OCI-LY1 (cell line): ENCODE measurements at regions not wholly inside any gene's neighbourhood (a gene's known extent, or its start where the extent isn't known, plus 50 kb on each side); places are given as distances from the start of the nearest gene placed in this dataset.

Source experiments
- H2AFZ ChIP-seq: fragments of 200-600 bp; sonication (generic), shearing (Covaris generic); 2 replicates; pipeline ENCODE4 v1.6.0; 2014; ENCODE audit warnings: antibody characterized with exemption, mild to moderate bottlenecking, low read length
- H3F3A ChIP-seq: fragments of 200-600 bp; sonication (generic), shearing (Covaris generic); 2 replicates; pipeline ENCODE4 v1.6.0; 2014; ENCODE audit warnings: mild to moderate bottlenecking, antibody characterized with exemption, low read length, moderate library complexity; ENCODE audit not compliant: insufficient read depth
- H3K27ac ChIP-seq: fragments of 200-600 bp; sonication (generic); 2 replicates; pipeline ENCODE4 v1.5.1; 2014; ENCODE audit warnings: low read length, mixed run types, mild to moderate bottlenecking, low read depth; ENCODE audit not compliant: poor library complexity, severe bottlenecking
- H3K27me3 ChIP-seq: fragments of 200-600 bp; sonication (generic); 2 replicates; pipeline ENCODE4 v1.6.0; 2014; ENCODE audit warnings: antibody characterized with exemption, mild to moderate bottlenecking, low read length, moderate library complexity; ENCODE audit not compliant: insufficient read depth
- H3K36me3 ChIP-seq: fragments of 200-600 bp; sonication (generic); 2 replicates; pipeline ENCODE4 v1.6.1; 2014; ENCODE audit warnings: mild to moderate bottlenecking, antibody characterized with exemption, low read length, moderate library complexity, mixed read lengths; ENCODE audit not compliant: insufficient read depth
- H3K4me1 ChIP-seq: fragments of 200-600 bp; sonication (generic); 2 replicates; pipeline ENCODE4 v1.5.1; 2014; ENCODE audit warnings: mild to moderate bottlenecking, low read length, moderate library complexity; ENCODE audit not compliant: insufficient read depth, severe bottlenecking
- H3K4me2 ChIP-seq: fragments of 200-600 bp; sonication (generic), shearing (Covaris generic); 2 replicates; pipeline ENCODE4 v1.6.1; 2014; ENCODE audit warnings: low read length
- H3K4me3 ChIP-seq: fragments of 200-600 bp; sonication (generic); 2 replicates; pipeline ENCODE4 v1.5.1; 2014; ENCODE audit warnings: low read length, low read depth, mild to moderate bottlenecking, mixed read lengths; ENCODE audit not compliant: poor library complexity, severe bottlenecking
- H3K79me2 ChIP-seq: fragments of 200-600 bp; shearing (Covaris generic); 2 replicates; pipeline ENCODE4 v1.6.1; 2016; ENCODE audit warnings: mixed run types, low read length, mixed read lengths; ENCODE audit not compliant: insufficient read depth
- H3K9ac ChIP-seq: fragments of 200-600 bp; sonication (generic), shearing (Covaris generic); 2 replicates; pipeline ENCODE4 v1.6.1; 2014; ENCODE audit warnings: mild to moderate bottlenecking, low read length, mixed read lengths
- H3K9me2 ChIP-seq: fragments of 200-600 bp; sonication (generic), shearing (Covaris generic); 2 replicates; pipeline ENCODE4 v1.6.1; 2014; ENCODE audit warnings: low read depth, mild to moderate bottlenecking, low read length, mixed read lengths
- H3K9me3 ChIP-seq: fragments of 200-600 bp; shearing (Covaris generic); 2 replicates; pipeline ENCODE4 v1.6.1; 2014; ENCODE audit warnings: low read length, mixed read lengths
- H4K20me1 ChIP-seq: fragments of 200-600 bp; sonication (generic), shearing (Covaris generic); 2 replicates; pipeline ENCODE4 v1.6.0; 2016; ENCODE audit warnings: mild to moderate bottlenecking, low read length; ENCODE audit not compliant: insufficient read depth
- EZH2 ChIP-seq: fragments of 200-600 bp; sonication (generic), shearing (Covaris generic); IDR thresholded peaks from 2 replicates; pipeline ENCODE4 v1.8.0; 2017; ENCODE audit warnings: borderline replicate concordance, mixed run types, mild to moderate bottlenecking, antibody characterized with exemption, low read length, moderate library complexity, mixed read lengths
- TF ChIP-seq, protein P1 (sequence below): fragments of 200-600 bp; sonication (generic), shearing (Covaris generic); IDR thresholded peaks from 2 replicates; pipeline ENCODE4 v1.5.1; 2017; ENCODE audit warnings: mild to moderate bottlenecking, antibody characterized with exemption, low read length, moderate library complexity, mixed read lengths

DNA sequence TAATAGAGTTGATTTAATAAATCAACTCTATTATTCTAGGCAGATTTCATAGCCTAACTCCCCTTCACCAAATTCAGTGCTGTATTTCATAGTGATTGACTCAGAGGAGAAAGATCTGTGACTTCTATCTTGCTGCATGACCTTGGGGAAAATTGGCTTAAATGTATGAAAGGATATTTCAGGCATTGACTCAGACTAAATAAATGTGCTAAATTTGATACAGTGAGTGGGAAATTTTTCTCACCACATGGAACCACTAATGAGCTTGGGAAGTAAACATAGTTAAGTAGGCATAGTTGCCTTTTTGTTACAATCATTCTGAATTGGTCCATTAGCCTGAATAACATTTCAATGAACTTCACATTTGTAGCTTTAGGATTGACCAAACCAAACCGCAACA lies 89.0 kb upstream of the PRPS1L1 start:
- H3K27ac ChIP-seq = no peak overlapping the region
- TF ChIP-seq, protein P1, sequence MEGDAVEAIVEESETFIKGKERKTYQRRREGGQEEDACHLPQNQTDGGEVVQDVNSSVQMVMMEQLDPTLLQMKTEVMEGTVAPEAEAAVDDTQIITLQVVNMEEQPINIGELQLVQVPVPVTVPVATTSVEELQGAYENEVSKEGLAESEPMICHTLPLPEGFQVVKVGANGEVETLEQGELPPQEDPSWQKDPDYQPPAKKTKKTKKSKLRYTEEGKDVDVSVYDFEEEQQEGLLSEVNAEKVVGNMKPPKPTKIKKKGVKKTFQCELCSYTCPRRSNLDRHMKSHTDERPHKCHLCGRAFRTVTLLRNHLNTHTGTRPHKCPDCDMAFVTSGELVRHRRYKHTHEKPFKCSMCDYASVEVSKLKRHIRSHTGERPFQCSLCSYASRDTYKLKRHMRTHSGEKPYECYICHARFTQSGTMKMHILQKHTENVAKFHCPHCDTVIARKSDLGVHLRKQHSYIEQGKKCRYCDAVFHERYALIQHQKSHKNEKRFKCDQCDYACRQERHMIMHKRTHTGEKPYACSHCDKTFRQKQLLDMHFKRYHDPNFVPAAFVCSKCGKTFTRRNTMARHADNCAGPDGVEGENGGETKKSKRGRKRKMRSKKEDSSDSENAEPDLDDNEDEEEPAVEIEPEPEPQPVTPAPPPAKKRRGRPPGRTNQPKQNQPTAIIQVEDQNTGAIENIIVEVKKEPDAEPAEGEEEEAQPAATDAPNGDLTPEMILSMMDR = no peak
- TF ChIP-seq EZH2 = no peak

DNA sequence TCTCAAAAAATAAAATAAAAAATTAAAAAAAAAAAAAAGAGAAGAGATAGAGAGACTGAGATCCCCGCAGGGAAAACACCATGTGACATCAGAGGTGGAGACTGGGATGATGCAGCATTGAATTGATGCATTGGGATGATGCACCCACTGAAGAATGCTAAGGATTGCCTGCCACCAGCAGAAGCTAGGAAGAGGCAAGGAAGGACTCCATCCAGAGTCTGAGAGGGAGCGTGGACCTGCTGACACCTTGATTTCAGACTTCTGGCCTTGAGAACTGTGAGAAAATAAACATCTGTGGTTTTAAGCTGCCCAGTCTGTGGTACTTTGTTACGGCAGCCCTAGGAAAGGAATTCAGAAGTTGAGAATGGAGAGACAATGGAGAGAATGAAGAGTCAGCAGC lies 89.8 kb upstream of the PRPS1L1 start:
- Histone ChIP-seq H3K9me3 (no peaks in the 10 kb centered on the region), H3K4me3 (no peak overlapping the region), H4K20me1 (no peaks in the 10 kb centered on the region), H3K4me1 (no peaks in the 10 kb centered on the region), H3K79me2 (no peaks in the 10 kb centered on the region), H3K27ac (no peak overlapping the region), H2AFZ (no peak overlapping the region), H3F3A (no peaks in the 10 kb centered on the region), H3K36me3 (no peaks in the 10 kb centered on the region), H3K9me2 (no peaks in the 10 kb centered on the region), H3K27me3 (no peaks in the 10 kb centered on the region), H3K4me2 (no peak overlapping the region), H3K9ac (no peak overlapping the region)
- TF ChIP-seq, protein P1 = no peak
- no peak for TF ChIP-seq EZH2

More for the DNA sequence above, 89.0 kb upstream of the PRPS1L1 start:
- Histone ChIP-seq H3K36me3 (no peaks in the 10 kb centered on the region), H3K27me3 (no peaks in the 10 kb centered on the region), H3K9ac (no peak overlapping the region), H3K9me3 (no peaks in the 10 kb centered on the region), H3K9me2 (no peaks in the 10 kb centered on the region), H3K4me2 (no peak overlapping the region), H3K79me2 (no peaks in the 10 kb centered on the region), H4K20me1 (no peaks in the 10 kb centered on the region), H2AFZ (no peak overlapping the region), H3F3A (no peaks in the 10 kb centered on the region), H3K4me3 (no peak overlapping the region), H3K4me1 (no peaks in the 10 kb centered on the region)

DNA sequence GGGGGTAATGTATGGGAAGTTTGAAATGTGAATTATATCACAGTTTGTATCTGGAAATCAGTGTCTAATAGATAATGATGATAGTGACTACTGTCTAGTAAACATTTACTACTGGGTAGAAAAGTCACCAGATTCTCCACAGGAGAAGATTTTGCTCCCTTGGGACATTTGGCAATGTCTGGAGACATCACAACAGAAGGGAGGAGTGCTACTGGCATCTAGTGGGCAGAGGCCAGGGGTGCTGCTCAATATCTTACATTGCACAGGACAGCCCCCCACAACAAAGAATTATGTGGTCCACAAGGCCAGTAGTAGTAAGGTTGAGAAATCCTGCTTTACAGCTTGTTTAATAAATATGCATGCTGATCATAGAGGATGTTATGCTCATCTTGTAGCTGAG lies 92.3 kb upstream of the PRPS1L1 start:
- Histone ChIP-seq H3F3A (no peaks in the 10 kb centered on the region), H3K9ac (no peak overlapping the region), H2AFZ (no peak overlapping the region), H3K79me2 (no peaks in the 10 kb centered on the region), H3K9me2 (no peaks in the 10 kb centered on the region), H3K27ac (no peak overlapping the region), H3K9me3 (no peaks in the 10 kb centered on the region), H4K20me1 (no peaks in the 10 kb centered on the region), H3K36me3 (no peaks in the 10 kb centered on the region), H3K4me2 (no peak overlapping the region), H3K4me1 (no peaks in the 10 kb centered on the region), H3K4me3 (no peak overlapping the region), H3K27me3 (no peaks in the 10 kb centered on the region)
- TF ChIP-seq EZH2 = no peak
- TF ChIP-seq, protein P1 = 0 out of 2 replicates have a peak, but pooled peaks have one; percentile 14
